Activated T-cell treated with anti-CD3 and anti-CD28 coated beads, Interleukin-2, amount 50 U/mL, for 72 hours (primary cell): ENCODE measurements at regions not wholly inside any gene's neighbourhood (a gene's known extent, or its start where the extent isn't known, plus 50 kb on each side); places are given as distances from the start of the nearest gene placed in this dataset.

Source experiments
- ATAC-seq, 2 donors: fragments of 150-1000 bp; cut with Tn5 transposase; replicated peaks in 1 of 2; 2 replicates each; pipeline ENCODE4 v1.10.0; 2021; ENCODE audit warnings: moderate library complexity in 2 of 2, mild to moderate bottlenecking in 1 of 2
- DNase-seq, 2 donors: peaks; one replicate each; pipeline ENCODE4 v3.0.0; 2021 to 2022; ENCODE audit warnings: mixed read lengths in 1 of 2
- H3K27ac Mint-ChIP-seq: one replicate; pipeline ENCODE4 v1.8.0; 2022; ENCODE audit warnings: mild to moderate bottlenecking, moderate library complexity, mixed read lengths
- H3K27me3 Mint-ChIP-seq: one replicate; pipeline ENCODE4 v1.8.0; 2022; ENCODE audit warnings: low read depth, mixed read lengths
- H3K36me3 Mint-ChIP-seq, 2 donors: one replicate each; pipeline ENCODE4 v1.8.0; 2022; ENCODE audit warnings: mixed read lengths in 2 of 2, mild to moderate bottlenecking in 1 of 2; ENCODE audit not compliant: insufficient read depth in 2 of 2
- H3K4me1 Mint-ChIP-seq: one replicate; pipeline ENCODE4 v1.8.0; 2022; ENCODE audit warnings: low read depth, mixed read lengths
- H3K4me3 Mint-ChIP-seq, 2 donors: one replicate each; pipeline ENCODE4 v1.8.0; 2022; ENCODE audit warnings: mild to moderate bottlenecking in 2 of 2, mixed read lengths in 2 of 2, moderate library complexity in 2 of 2
- H3K9me3 Mint-ChIP-seq, 2 donors: one replicate each; pipeline ENCODE4 v1.8.0; 2022; ENCODE audit warnings: mixed read lengths in 2 of 2

GRCh38 chr18:28581521-28582071 lies 404.7 kb upstream of the CDH2 start:
- Mint-ChIP-seq H3K27me3 (no peaks in the 10 kb centered on the region), H3K4me1 (no peaks in the 10 kb centered on the region)
- ATAC-seq: no peak

GRCh38 chr18:28576941-28577340 lies 400.0 kb upstream of the CDH2 start:
- Mint-ChIP-seq H3K36me3 (no peaks in the 10 kb centered on the region), H3K4me3 (no peak overlapping the region), H3K9me3 (peaks cover 8 to 10% of the 10 kb centered on the region in 2 donors), H3K4me1 (no peaks in the 10 kb centered on the region), H3K27ac (no peak overlapping the region), H3K27me3 (no peaks in the 10 kb centered on the region)
- DNase-seq: no peak
- ATAC-seq: no peak

More at GRCh38 chr18:28581521-28582071, 404.7 kb upstream of the CDH2 start:
- Mint-ChIP-seq H3K27ac (no peak overlapping the region), H3K4me3 (no peak overlapping the region), H3K9me3 (peaks cover 4% of the 10 kb centered on the region in 2 donors), H3K36me3 (no peaks in the 10 kb centered on the region)
- DNase-seq: no peak

- H3K27ac Mint-ChIP-seq: no peak overlapping the region
- H3K4me3 Mint-ChIP-seq: no peak overlapping the region
- DNase-seq: no peak
- H3K9me3 Mint-ChIP-seq: peaks cover 10 to 11% of the 10 kb centered on the region in 2 donors
- H3K27me3 Mint-ChIP-seq: no peaks in the 10 kb centered on the region
- no peak for ATAC-seq
- H3K36me3 Mint-ChIP-seq: no peaks in the 10 kb centered on the region
- no peaks in the 10 kb centered on the region for H3K4me1 Mint-ChIP-seq
These were observed 398.2 kb upstream of the CDH2 start for GRCh38 chr18:28575123-28575522.

GRCh38 chr18:28574175-28574574 lies 397.2 kb upstream of the CDH2 start:
- no peak for ATAC-seq
- Mint-ChIP-seq H3K4me3 (no peak overlapping the region), H3K36me3 (no peaks in the 10 kb centered on the region), H3K27ac (no peak overlapping the region), H3K27me3 (no peaks in the 10 kb centered on the region), H3K9me3 (peaks cover 7 to 9% of the 10 kb centered on the region in 2 donors), H3K4me1 (no peaks in the 10 kb centered on the region)
- no peak for DNase-seq

GRCh38 chr18:28571929-28572328 lies 395.0 kb upstream of the CDH2 start:
- Mint-ChIP-seq H3K36me3 (no peaks in the 10 kb centered on the region), H3K4me1 (no peaks in the 10 kb centered on the region), H3K27me3 (no peaks in the 10 kb centered on the region), H3K27ac (no peak overlapping the region), H3K9me3 (peaks cover 7 to 8% of the 10 kb centered on the region in 2 donors), H3K4me3 (no peak overlapping the region)
- no peak for DNase-seq
- no peak for ATAC-seq

GRCh38 chr18:28560331-28560730 lies 383.4 kb upstream of the CDH2 start:
- Mint-ChIP-seq H3K27ac (no peak overlapping the region), H3K27me3 (no peaks in the 10 kb centered on the region), H3K4me3 (no peak overlapping the region), H3K4me1 (no peaks in the 10 kb centered on the region), H3K36me3 (no peaks in the 10 kb centered on the region), H3K9me3 (peaks cover 4 to 6% of the 10 kb centered on the region in 2 donors)
- DNase-seq (no peak), ATAC-seq (no peak)

- ATAC-seq (no peak), DNase-seq (no peak)
- Mint-ChIP-seq H3K36me3 (no peaks in the 10 kb centered on the region), H3K27me3 (no peaks in the 10 kb centered on the region), H3K27ac (no peak overlapping the region), H3K9me3 (peaks cover 4 to 8% of the 10 kb centered on the region in 2 donors), H3K4me3 (no peak overlapping the region), H3K4me1 (no peaks in the 10 kb centered on the region)
These were observed 382.6 kb upstream of the CDH2 start for GRCh38 chr18:28559511-28559910.

GRCh38 chr18:28541934-28542333 lies 365.0 kb upstream of the CDH2 start:
- no peak overlapping the region for H3K4me3 Mint-ChIP-seq
- ATAC-seq (no peak), DNase-seq (no peak)
- no peak overlapping the region for H3K27ac Mint-ChIP-seq
- H3K9me3 Mint-ChIP-seq: peaks cover 2 to 5% of the 10 kb centered on the region in 2 donors
- no peaks in the 10 kb centered on the region for H3K4me1 Mint-ChIP-seq
- no peaks in the 10 kb centered on the region for H3K27me3 Mint-ChIP-seq
- H3K36me3 Mint-ChIP-seq: peaks cover 0 to 5% of the 10 kb centered on the region in 2 donors

- no peak for DNase-seq
- Mint-ChIP-seq H3K9me3 (peaks cover 2 to 5% of the 10 kb centered on the region in 2 donors), H3K4me3 (no peak overlapping the region), H3K4me1 (no peaks in the 10 kb centered on the region), H3K27ac (no peak overlapping the region), H3K36me3 (peaks cover 0 to 5% of the 10 kb centered on the region in 2 donors), H3K27me3 (no peaks in the 10 kb centered on the region)
- no peak for ATAC-seq
These were observed 364.5 kb upstream of the CDH2 start for GRCh38 chr18:28541276-28541930.

GRCh38 chr18:28529644-28530043 lies 352.7 kb upstream of the CDH2 start:
- peaks cover 0 to 2% of the 10 kb centered on the region in 2 donors for H3K36me3 Mint-ChIP-seq
- ATAC-seq (no peak), DNase-seq (no peak)
- no peaks in the 10 kb centered on the region for H3K4me1 Mint-ChIP-seq
- no peak overlapping the region for H3K27ac Mint-ChIP-seq
- no peaks in the 10 kb centered on the region for H3K27me3 Mint-ChIP-seq
- H3K4me3 Mint-ChIP-seq: no peak overlapping the region
- H3K9me3 Mint-ChIP-seq: peaks cover 7 to 8% of the 10 kb centered on the region in 2 donors

GRCh38 chr18:28526196-28526595 lies 349.3 kb upstream of the CDH2 start:
- Mint-ChIP-seq H3K27me3 (no peaks in the 10 kb centered on the region), H3K4me1 (no peaks in the 10 kb centered on the region), H3K9me3 (peaks cover 4 to 6% of the 10 kb centered on the region in 2 donors), H3K27ac (no peak overlapping the region), H3K36me3 (no peaks in the 10 kb centered on the region), H3K4me3 (no peak overlapping the region)
- DNase-seq: no peak
- no peak for ATAC-seq

GRCh38 chr18:28523758-28524475 lies 347.0 kb upstream of the CDH2 start:
- no peaks in the 10 kb centered on the region for H3K36me3 Mint-ChIP-seq
- peaks cover 0 to 4% of the 10 kb centered on the region in 2 donors for H3K9me3 Mint-ChIP-seq
- H3K27ac Mint-ChIP-seq: no peak overlapping the region
- H3K4me3 Mint-ChIP-seq: no peak overlapping the region
- no peaks in the 10 kb centered on the region for H3K4me1 Mint-ChIP-seq
- no peaks in the 10 kb centered on the region for H3K27me3 Mint-ChIP-seq
- DNase-seq: no peak
- no peak for ATAC-seq

- H3K27me3 Mint-ChIP-seq: no peaks in the 10 kb centered on the region
- DNase-seq: no peak
These were observed 345.3 kb upstream of the CDH2 start for GRCh38 chr18:28522236-28522635.

More at GRCh38 chr18:28522236-28522635, 345.3 kb upstream of the CDH2 start:
- H3K4me3 Mint-ChIP-seq: no peak overlapping the region
- ATAC-seq: no peak
- peaks cover 0 to 2% of the 10 kb centered on the region in 2 donors for H3K36me3 Mint-ChIP-seq
- no peak overlapping the region for H3K27ac Mint-ChIP-seq
- no peaks in the 10 kb centered on the region for H3K4me1 Mint-ChIP-seq
- peaks cover 2 to 7% of the 10 kb centered on the region in 2 donors for H3K9me3 Mint-ChIP-seq
